ENCODE measurements at regions not wholly inside any gene's neighbourhood (a gene's known extent, or its start where the extent isn't known, plus 50 kb on each side); places are given as distances from the start of the nearest gene placed in this dataset.
A peak's percentile ranks its signal among the peaks of the same experiment; 100 is the strongest.

DNA sequence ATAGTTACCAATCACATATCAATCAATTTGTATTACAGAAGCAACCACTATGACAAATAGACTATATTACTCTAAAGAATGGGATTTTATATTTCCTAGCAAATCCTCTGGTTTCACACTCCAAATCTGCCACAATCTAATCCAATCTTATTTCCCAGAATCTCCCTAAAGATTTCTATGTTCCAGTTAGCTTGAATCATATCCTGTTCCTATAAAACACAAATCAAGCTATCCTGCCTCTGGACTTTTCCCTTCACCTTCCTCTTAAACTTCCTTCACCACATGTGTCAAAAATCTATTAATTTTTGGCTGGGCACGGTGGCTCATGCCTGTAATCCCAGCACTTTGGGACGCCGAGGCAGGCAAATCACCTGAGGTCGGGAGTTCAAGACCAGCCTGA lies 50.0 kb downstream of the PIK3C2A start:
- H3K27me3 ChIP-seq (ENCODE audit: insufficient read depth, low read length, poor library complexity, severe bottlenecking): no peaks in the 10 kb centered on the region
- H3K4me1 ChIP-seq (ENCODE audit: insufficient read depth, low read length): peaks cover 20% of the 10 kb centered on the region
- peaks cover 43 to 55% (median 48%) of the 10 kb centered on the region in 3 donors for H3K4me1 Mint-ChIP-seq
- peaks cover 0 to 1% of the 10 kb centered on the region in 2 donors for H3K27me3 Mint-ChIP-seq
- no peak for DNase-seq
- H3K9me3 Mint-ChIP-seq: no peaks in the 10 kb centered on the region
- no peak overlapping the region for H3K4me3 Mint-ChIP-seq
- ChIA-PET POLR2A (no interaction called here), CTCF (no interaction called here)
- H3K9me3 ChIP-seq (ENCODE audit: low read length): no peaks in the 10 kb centered on the region
- H3K27ac Mint-ChIP-seq: no peak overlapping the region
- peaks cover 4 to 32% (median 19%) of the 10 kb centered on the region in 3 donors for H3K36me3 Mint-ChIP-seq
- H3K36me3 ChIP-seq (ENCODE audit: insufficient read depth, low read length): no peaks in the 10 kb centered on the region
- no peak overlapping the region for H3K4me3 ChIP-seq (ENCODE audit: low read length)
- H3K27ac ChIP-seq (ENCODE audit: low read depth, low read length): no peak overlapping the region

DNA sequence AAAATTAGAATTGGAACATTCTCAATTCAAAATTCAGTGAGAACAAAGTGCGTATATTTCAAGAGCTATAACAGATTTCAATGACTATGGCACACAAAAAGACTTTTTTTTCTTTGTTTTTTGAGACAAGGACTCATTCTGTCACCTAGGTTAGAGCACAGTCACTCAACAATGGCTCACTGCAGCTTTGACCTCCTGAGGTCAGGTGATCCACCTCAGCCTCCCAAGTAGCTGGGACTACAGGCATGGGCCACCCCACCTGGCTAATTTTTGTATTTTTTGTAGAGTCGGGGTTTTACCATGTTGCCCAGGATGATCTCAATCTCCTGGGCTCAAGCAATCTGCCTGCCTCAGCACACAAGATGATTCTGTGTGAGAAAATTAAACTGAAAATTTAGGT lies 51.5 kb downstream of the PIK3C2A start:
- ChIA-PET CTCF (no interaction called here), POLR2A (no interaction called here)
- H3K36me3 Mint-ChIP-seq: peaks cover 4 to 36% (median 19%) of the 10 kb centered on the region in 3 donors
- peaks cover 5% of the 10 kb centered on the region for H3K4me1 ChIP-seq (ENCODE audit: insufficient read depth, low read length)
- H3K9me3 Mint-ChIP-seq: no peaks in the 10 kb centered on the region
- H3K4me1 Mint-ChIP-seq: peaks cover 29 to 40% (median 33%) of the 10 kb centered on the region in 3 donors
- no peak for DNase-seq
- H3K27ac Mint-ChIP-seq: peak overlapping the region in 1 of 8 donors; percentile 29
- H3K9me3 ChIP-seq (ENCODE audit: low read length): no peaks in the 10 kb centered on the region
- H3K36me3 ChIP-seq (ENCODE audit: insufficient read depth, low read length): no peaks in the 10 kb centered on the region
- no peak overlapping the region for H3K4me3 ChIP-seq (ENCODE audit: low read length)
- H3K4me3 Mint-ChIP-seq: no peak overlapping the region
- no peaks in the 10 kb centered on the region for H3K27me3 Mint-ChIP-seq
- H3K27me3 ChIP-seq (ENCODE audit: insufficient read depth, low read length, poor library complexity, severe bottlenecking): no peaks in the 10 kb centered on the region
- H3K27ac ChIP-seq (ENCODE audit: low read depth, low read length): no peak overlapping the region

GRCh38 chr11:17154409-17155159 lies 53.2 kb downstream of the PIK3C2A start:
- H3K9me3 Mint-ChIP-seq: no peaks in the 10 kb centered on the region
- peaks cover 17 to 24% (median 23%) of the 10 kb centered on the region in 3 donors for H3K4me1 Mint-ChIP-seq
- ChIA-PET CTCF (no interaction called here), POLR2A (no interaction called here)
- peak overlapping the region in 1 of 8 donors; percentile 75 for H3K27ac Mint-ChIP-seq
- no peak for DNase-seq
- no peaks in the 10 kb centered on the region for H3K27me3 ChIP-seq (ENCODE audit: insufficient read depth, low read length, poor library complexity, severe bottlenecking)
- peaks cover 4 to 40% (median 18%) of the 10 kb centered on the region in 3 donors for H3K36me3 Mint-ChIP-seq
- peak overlapping the region in 1 of 7 donors; percentile 0 for H3K4me3 Mint-ChIP-seq
- no peaks in the 10 kb centered on the region for H3K9me3 ChIP-seq (ENCODE audit: low read length)
- H3K27ac ChIP-seq (ENCODE audit: low read depth, low read length): no peak overlapping the region
- no peak overlapping the region for H3K4me3 ChIP-seq (ENCODE audit: low read length)
- H3K27me3 Mint-ChIP-seq: no peaks in the 10 kb centered on the region
- no peaks in the 10 kb centered on the region for H3K4me1 ChIP-seq (ENCODE audit: insufficient read depth, low read length)
- no peaks in the 10 kb centered on the region for H3K36me3 ChIP-seq (ENCODE audit: insufficient read depth, low read length)

GRCh38 chr11:17153757-17154156 lies 54.0 kb downstream of the PIK3C2A start:
- Histone ChIP-seq H3K9me3 (ENCODE audit: low read length) (no peaks in the 10 kb centered on the region), H3K36me3 (ENCODE audit: insufficient read depth, low read length) (no peaks in the 10 kb centered on the region), H3K27me3 (ENCODE audit: insufficient read depth, low read length, poor library complexity, severe bottlenecking) (no peaks in the 10 kb centered on the region), H3K4me3 (ENCODE audit: low read length) (no peak overlapping the region), H3K27ac (ENCODE audit: low read depth, low read length) (no peak overlapping the region), H3K4me1 (ENCODE audit: insufficient read depth, low read length) (no peaks in the 10 kb centered on the region)
- H3K27me3 Mint-ChIP-seq: no peaks in the 10 kb centered on the region
- H3K4me3 Mint-ChIP-seq: no peak overlapping the region
- ChIA-PET CTCF (no interaction called here), POLR2A (no interaction called here)
- no peaks in the 10 kb centered on the region for H3K9me3 Mint-ChIP-seq
- no peak overlapping the region for H3K27ac Mint-ChIP-seq
- peaks cover 4 to 37% (median 15%) of the 10 kb centered on the region in 3 donors for H3K36me3 Mint-ChIP-seq
- DNase-seq: no peak
- H3K4me1 Mint-ChIP-seq: peaks cover 14 to 19% (median 17%) of the 10 kb centered on the region in 3 donors

DNA sequence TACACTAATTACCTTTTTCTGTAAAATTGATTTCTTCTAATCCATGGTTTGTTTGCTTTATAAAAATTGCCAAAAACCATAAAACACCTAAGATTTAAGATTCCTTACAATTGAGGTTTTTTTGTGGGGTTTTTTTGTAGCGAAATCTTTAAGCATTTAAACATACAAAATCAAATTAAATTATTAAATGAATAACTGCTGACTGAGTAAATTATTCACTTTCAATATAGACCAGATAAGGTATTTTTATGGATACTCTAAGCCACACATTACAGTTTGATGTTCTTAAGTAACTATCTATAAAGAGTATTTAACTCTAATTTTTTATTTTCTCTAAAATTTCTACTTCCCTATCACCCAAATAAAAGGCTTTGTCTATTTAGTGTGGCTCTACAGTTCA lies 55.5 kb downstream of the PIK3C2A start:
- no peak overlapping the region for H3K27ac Mint-ChIP-seq
- H3K4me1 Mint-ChIP-seq: peaks cover 14 to 19% (median 17%) of the 10 kb centered on the region in 3 donors
- H3K9me3 Mint-ChIP-seq: no peaks in the 10 kb centered on the region
- H3K27me3 Mint-ChIP-seq: no peaks in the 10 kb centered on the region
- Histone ChIP-seq H3K4me3 (ENCODE audit: low read length) (no peak overlapping the region), H3K27me3 (ENCODE audit: insufficient read depth, low read length, poor library complexity, severe bottlenecking) (no peaks in the 10 kb centered on the region), H3K36me3 (ENCODE audit: insufficient read depth, low read length) (no peaks in the 10 kb centered on the region), H3K9me3 (ENCODE audit: low read length) (no peaks in the 10 kb centered on the region), H3K4me1 (ENCODE audit: insufficient read depth, low read length) (no peaks in the 10 kb centered on the region), H3K27ac (ENCODE audit: low read depth, low read length) (no peak overlapping the region)
- ChIA-PET POLR2A (no interaction called here), CTCF (no interaction called here)
- H3K36me3 Mint-ChIP-seq: peaks cover 8 to 44% (median 18%) of the 10 kb centered on the region in 3 donors
- no peak for DNase-seq
- H3K4me3 Mint-ChIP-seq: no peak overlapping the region

DNA sequence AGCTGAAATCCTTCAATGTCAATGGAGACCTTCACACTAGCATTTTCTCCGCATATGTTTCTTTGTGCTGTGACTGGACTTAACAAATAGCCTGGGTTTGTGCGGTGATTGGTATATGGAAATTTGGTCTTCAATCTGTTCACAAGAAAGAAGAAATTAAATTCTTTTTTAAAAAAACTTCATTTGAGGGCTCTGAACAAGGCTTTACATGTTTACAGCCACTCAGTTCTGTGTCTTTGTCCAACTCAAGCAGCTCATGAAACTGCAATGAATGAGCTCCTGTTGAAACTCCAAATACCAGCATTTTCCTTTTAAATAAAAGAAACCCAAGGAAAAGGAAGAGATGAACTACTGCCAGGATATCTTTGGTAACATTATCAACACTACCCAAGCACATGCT lies 57.3 kb downstream of the PIK3C2A start:
- no peak for DNase-seq
- H3K36me3 ChIP-seq (ENCODE audit: insufficient read depth, low read length): no peaks in the 10 kb centered on the region
- H3K4me3 ChIP-seq (ENCODE audit: low read length): no peak overlapping the region
- ChIA-PET POLR2A (no interaction called here), CTCF (no interaction called here)
- H3K4me1 ChIP-seq (ENCODE audit: insufficient read depth, low read length): no peaks in the 10 kb centered on the region
- Mint-ChIP-seq H3K4me3 (no peak overlapping the region), H3K27me3 (no peaks in the 10 kb centered on the region), H3K36me3 (peaks cover 11 to 52% (median 17%) of the 10 kb centered on the region in 3 donors), H3K27ac (no peak overlapping the region), H3K9me3 (no peaks in the 10 kb centered on the region), H3K4me1 (peaks cover 11 to 15% (median 13%) of the 10 kb centered on the region in 3 donors)
- no peaks in the 10 kb centered on the region for H3K9me3 ChIP-seq (ENCODE audit: low read length)
- H3K27ac ChIP-seq (ENCODE audit: low read depth, low read length): no peak overlapping the region
- H3K27me3 ChIP-seq (ENCODE audit: insufficient read depth, low read length, poor library complexity, severe bottlenecking): no peaks in the 10 kb centered on the region

GRCh38 chr11:17148536-17148935 lies 59.2 kb downstream of the PIK3C2A start:
- no peak overlapping the region for H3K27ac ChIP-seq (ENCODE audit: low read depth, low read length)
- Mint-ChIP-seq H3K4me1 (peaks cover 0 to 5% (median 3%) of the 10 kb centered on the region in 3 donors), H3K4me3 (no peak overlapping the region), H3K27me3 (no peaks in the 10 kb centered on the region), H3K36me3 (peaks cover 16 to 51% (median 17%) of the 10 kb centered on the region in 3 donors), H3K27ac (no peak overlapping the region), H3K9me3 (no peaks in the 10 kb centered on the region)
- no peak for DNase-seq
- no peaks in the 10 kb centered on the region for H3K27me3 ChIP-seq (ENCODE audit: insufficient read depth, low read length, poor library complexity, severe bottlenecking)
- no peak overlapping the region for H3K4me3 ChIP-seq (ENCODE audit: low read length)
- H3K36me3 ChIP-seq (ENCODE audit: insufficient read depth, low read length): peaks cover 4% of the 10 kb centered on the region
- no peaks in the 10 kb centered on the region for H3K9me3 ChIP-seq (ENCODE audit: low read length)
- ChIA-PET POLR2A (no interaction called here), CTCF (no interaction called here)
- no peaks in the 10 kb centered on the region for H3K4me1 ChIP-seq (ENCODE audit: insufficient read depth, low read length)

GRCh38 chr11:17145972-17146371 lies 61.8 kb downstream of the PIK3C2A start:
- H3K27ac ChIP-seq (ENCODE audit: low read depth, low read length): no peak overlapping the region
- Mint-ChIP-seq H3K4me1 (peaks cover 0 to 5% (median 3%) of the 10 kb centered on the region in 3 donors), H3K9me3 (no peaks in the 10 kb centered on the region), H3K4me3 (no peak overlapping the region), H3K27ac (no peak overlapping the region), H3K27me3 (no peaks in the 10 kb centered on the region), H3K36me3 (peaks cover 16 to 59% (median 27%) of the 10 kb centered on the region in 3 donors)
- ChIA-PET POLR2A (no interaction called here), CTCF (no interaction called here)
- DNase-seq: no peak
- H3K4me1 ChIP-seq (ENCODE audit: insufficient read depth, low read length): no peaks in the 10 kb centered on the region
- H3K36me3 ChIP-seq (ENCODE audit: insufficient read depth, low read length): peaks cover 13% of the 10 kb centered on the region
- H3K4me3 ChIP-seq (ENCODE audit: low read length): no peak overlapping the region
- H3K9me3 ChIP-seq (ENCODE audit: low read length): no peaks in the 10 kb centered on the region
- no peaks in the 10 kb centered on the region for H3K27me3 ChIP-seq (ENCODE audit: insufficient read depth, low read length, poor library complexity, severe bottlenecking)

All from CD8-positive, alpha-beta memory T cell (primary cell).